ENCODE measurements at regions not wholly inside any gene's neighbourhood (a gene's known extent, or its start where the extent isn't known, plus 50 kb on each side); places are given as distances from the start of the nearest gene placed in this dataset.

GRCh38 chr3:6437631-6438030, 423.3 kb upstream of the GRM7 start:
- 53 to 67% methylated on average over 3 of the region's 3 CpGs for WGBS, 2 donors
- Histone ChIP-seq H3K27me3 (no peaks in the 10 kb centered on the region), H3K9me3 (no peaks in the 10 kb centered on the region), H3K27ac (no peak overlapping the region), H3K36me3 (no peaks in the 10 kb centered on the region), H3K4me3 (no peak overlapping the region), H3K4me1 (no peaks in the 10 kb centered on the region)
- ATAC-seq (ENCODE audit: low FRiP score in 2 of 2) (no peak), DNase-seq (no peak)
- TF ChIP-seq CTCF (IDR thresholded peaks at IDR 0.05), result no peak
- no peak for TF ChIP-seq POLR2A (IDR thresholded peaks at IDR 0.05)
- no peak for TF ChIP-seq EP300 (IDR thresholded peaks at IDR 0.05)
- TF ChIP-seq POLR2AphosphoS5 (IDR thresholded peaks at IDR 0.05), result no peak

GRCh38 chr3:6438031-6438430, 422.9 kb upstream of the GRM7 start:
- ATAC-seq (ENCODE audit: low FRiP score in 2 of 2) (no peak), DNase-seq (no peak)
- H3K9me3 ChIP-seq, result no peaks in the 10 kb centered on the region
- H3K27me3 ChIP-seq, result no peaks in the 10 kb centered on the region
- WGBS, 2 donors, result 82 to 83% methylated on average over 3 of the region's 3 CpGs
- H3K4me1 ChIP-seq, result no peaks in the 10 kb centered on the region
- no peak overlapping the region for H3K4me3 ChIP-seq
- TF ChIP-seq POLR2A (IDR thresholded peaks at IDR 0.05) (no peak), POLR2AphosphoS5 (IDR thresholded peaks at IDR 0.05) (no peak), EP300 (IDR thresholded peaks at IDR 0.05) (no peak), CTCF (IDR thresholded peaks at IDR 0.05) (no peak)
- H3K36me3 ChIP-seq, result no peaks in the 10 kb centered on the region
- H3K27ac ChIP-seq, result no peak overlapping the region

DNA sequence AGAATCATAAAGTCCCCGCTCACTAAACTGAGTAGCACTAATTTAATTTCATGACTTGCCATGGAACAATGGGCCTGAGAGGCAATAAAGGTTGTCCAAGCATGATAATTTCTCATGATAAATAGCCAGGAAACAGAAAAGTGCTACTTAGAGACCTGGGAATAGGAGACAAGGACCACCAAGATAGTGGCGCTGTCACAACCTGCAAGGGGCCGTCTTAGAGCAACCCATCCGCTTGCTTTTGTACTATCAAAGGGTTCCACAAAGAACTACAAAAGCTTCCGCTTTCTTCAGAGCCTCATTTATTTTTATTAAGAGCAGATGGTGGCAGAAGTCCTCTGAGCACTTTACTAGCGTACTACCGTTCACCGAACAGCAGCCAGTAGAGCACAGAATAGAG, 421.7 kb upstream of the GRM7 start:
- 85 to 94% methylated on average over 8 of the region's 8 CpGs for WGBS, 2 donors
- no peak for TF ChIP-seq CTCF (IDR thresholded peaks at IDR 0.05)
- TF ChIP-seq EP300 (IDR thresholded peaks at IDR 0.05), result no peak
- TF ChIP-seq POLR2A (IDR thresholded peaks at IDR 0.05), result no peak
- TF ChIP-seq POLR2AphosphoS5 (IDR thresholded peaks at IDR 0.05), result no peak
- H3K4me1 ChIP-seq, result no peaks in the 10 kb centered on the region
- no peak overlapping the region for H3K4me3 ChIP-seq
- no peaks in the 10 kb centered on the region for H3K36me3 ChIP-seq
- no peaks in the 10 kb centered on the region for H3K27me3 ChIP-seq
- ATAC-seq (ENCODE audit: low FRiP score in 2 of 2) (no peak), DNase-seq (no peak)
- H3K9me3 ChIP-seq, result no peaks in the 10 kb centered on the region
- no peak overlapping the region for H3K27ac ChIP-seq

GRCh38 chr3:6439824-6440223, 421.1 kb upstream of the GRM7 start:
- WGBS, 2 donors, result 82 to 87% methylated on average over 1 of the region's 1 CpG
- H3K4me1 ChIP-seq, result no peaks in the 10 kb centered on the region

More at GRCh38 chr3:6439824-6440223, 421.1 kb upstream of the GRM7 start:
- Histone ChIP-seq H3K9me3 (no peaks in the 10 kb centered on the region), H3K27ac (no peak overlapping the region), H3K27me3 (no peaks in the 10 kb centered on the region), H3K4me3 (no peak overlapping the region), H3K36me3 (no peaks in the 10 kb centered on the region)
- no peak for DNase-seq
- no peak for TF ChIP-seq POLR2AphosphoS5 (IDR thresholded peaks at IDR 0.05)
- no peak for TF ChIP-seq POLR2A (IDR thresholded peaks at IDR 0.05)
- no peak for TF ChIP-seq CTCF (IDR thresholded peaks at IDR 0.05)
- no peak for TF ChIP-seq EP300 (IDR thresholded peaks at IDR 0.05)
- no peak for ATAC-seq (ENCODE audit: low FRiP score in 2 of 2)
